Activated CD8-positive, alpha-beta memory T cell treated with anti-CD3 and anti-CD28 coated beads for 48 hours (primary cell): ENCODE measurements at regions not wholly inside any gene's neighbourhood (a gene's known extent, or its start where the extent isn't known, plus 50 kb on each side); places are given as distances from the start of the nearest gene placed in this dataset.
"Not testable (repeated sequence)": the region's sequence is repeated elsewhere in the genome, so short reads cannot be mapped to it uniquely, and the experiment has no call there.

Source experiments
- DNase-seq, 3 experiments: peaks; one replicate each; pipeline ENCODE4 v3.0.0-alpha.2; 2020; ENCODE audit warnings: low read depth in 2 of 3, low spot score in 2 of 3

GRCh38 chr1:56285554-56286402 is 293.6 kb downstream of the PLPP3 start:
- no peak for DNase-seq

DNA sequence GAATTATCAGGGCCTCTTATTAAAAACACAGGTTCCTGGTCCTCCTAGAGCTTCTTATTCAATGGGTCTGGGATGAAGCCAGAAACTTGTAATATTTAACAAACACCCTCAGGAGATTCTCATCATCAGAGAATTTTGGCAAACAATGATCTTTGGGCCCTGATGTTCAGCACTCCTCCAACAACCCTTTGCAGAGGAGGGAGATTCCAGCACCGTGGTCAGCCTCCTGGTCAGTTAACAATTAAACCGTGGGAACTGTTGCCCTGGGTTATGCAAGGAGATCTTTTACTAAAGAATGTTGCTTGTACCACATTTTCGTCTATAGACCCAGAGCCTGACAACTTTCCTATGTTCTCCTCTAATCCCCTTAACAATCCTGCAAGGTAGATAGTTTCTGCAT is 294.4 kb downstream of the PLPP3 start:
- no peak for DNase-seq

- no peak for DNase-seq
Measured at GRCh38 chr1:56278061-56278460, 301.3 kb downstream of the PLPP3 start.

- DNase-seq, result no peak
Measured at GRCh38 chr1:56268519-56269140, 310.7 kb downstream of the PLPP3 start.

- no peak for DNase-seq
Measured at GRCh38 chr1:56267611-56268010, 311.8 kb downstream of the PLPP3 start.

DNA sequence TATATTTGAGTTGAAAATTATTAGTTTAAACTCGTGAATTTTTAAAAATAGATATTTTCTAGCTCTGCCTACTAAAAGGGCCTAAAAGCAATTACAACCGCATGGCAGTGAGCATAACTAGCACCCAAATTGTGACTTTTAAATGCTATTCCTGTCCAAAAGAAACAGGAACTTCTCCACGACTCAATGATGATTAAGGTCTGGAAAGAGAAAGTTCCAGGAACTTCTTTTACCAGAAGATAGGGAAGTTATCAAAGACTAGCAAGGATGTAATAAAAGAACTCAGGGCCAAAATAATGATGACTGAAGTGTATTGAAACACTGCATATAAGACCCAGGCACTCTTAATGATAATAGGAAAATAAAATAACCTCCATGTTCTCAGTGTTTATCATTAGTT is 313.0 kb downstream of the PLPP3 start:
- DNase-seq, result no peak

- no peak for DNase-seq
Measured at GRCh38 chr1:56265216-56265615, 314.1 kb downstream of the PLPP3 start.

DNA sequence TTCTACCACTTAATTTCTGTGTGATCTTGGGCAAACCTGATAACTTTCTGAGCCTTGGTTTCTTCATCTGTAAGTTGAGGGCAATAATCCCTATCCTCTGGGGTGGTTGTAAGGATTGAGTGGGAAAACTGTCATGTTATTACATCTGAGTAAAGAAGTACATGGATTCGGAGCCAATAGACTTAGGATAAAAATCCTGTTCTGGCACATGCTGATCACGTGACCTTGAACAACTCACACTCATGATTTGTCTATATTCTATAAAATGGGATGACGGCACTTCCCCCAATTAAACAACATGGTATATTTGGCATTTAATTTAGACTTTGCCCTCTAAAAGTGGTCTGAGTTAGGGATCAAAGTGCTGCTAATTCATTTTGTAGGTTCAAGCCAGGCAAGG is 315.5 kb downstream of the PLPP3 start:
- DNase-seq, result no peak

- DNase-seq, result no peak
Measured at GRCh38 chr1:56258371-56258770, 321.0 kb downstream of the PLPP3 start.

GRCh38 chr1:56257726-56258125 is 321.6 kb downstream of the PLPP3 start:
- no peak for DNase-seq

DNA sequence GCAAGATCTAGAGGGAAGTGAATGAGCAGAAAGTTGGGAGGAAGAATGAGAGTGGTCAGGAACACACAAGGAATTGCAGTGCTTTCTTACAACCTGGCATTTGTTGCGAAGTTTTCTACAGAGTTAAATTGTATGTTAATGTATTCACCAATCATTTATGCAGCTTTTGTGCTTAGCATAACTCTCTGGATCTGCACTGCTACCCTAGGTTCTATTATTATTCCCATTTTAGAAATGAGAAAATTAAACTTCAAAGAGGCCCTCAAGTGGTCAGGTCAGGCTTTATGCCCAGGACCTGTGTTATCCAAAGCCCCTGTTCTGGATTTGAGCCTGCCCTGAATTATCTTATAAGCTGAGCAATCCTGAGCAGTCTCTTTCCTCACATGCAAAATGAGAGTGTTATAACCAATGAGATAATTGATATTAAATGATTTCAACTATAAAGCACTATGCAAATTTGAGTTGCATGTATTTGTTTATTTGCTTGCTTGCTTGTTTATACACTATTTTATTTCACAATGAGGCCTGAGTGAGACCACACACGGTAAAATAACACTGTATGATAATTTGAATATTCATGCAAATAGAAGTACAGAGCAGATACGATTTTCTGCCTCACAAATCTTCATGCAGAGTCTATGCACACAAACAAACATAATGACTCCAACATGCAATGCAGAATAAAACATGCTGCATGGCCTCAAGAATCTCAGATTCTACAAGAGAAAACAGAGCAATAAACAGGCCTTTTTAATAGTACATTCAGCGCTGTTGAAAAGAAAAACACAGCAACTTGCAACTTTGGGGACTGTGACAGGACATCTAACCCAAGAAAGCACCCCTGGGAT is 323.0 kb downstream of the PLPP3 start:
- DNase-seq, result no peak

DNA sequence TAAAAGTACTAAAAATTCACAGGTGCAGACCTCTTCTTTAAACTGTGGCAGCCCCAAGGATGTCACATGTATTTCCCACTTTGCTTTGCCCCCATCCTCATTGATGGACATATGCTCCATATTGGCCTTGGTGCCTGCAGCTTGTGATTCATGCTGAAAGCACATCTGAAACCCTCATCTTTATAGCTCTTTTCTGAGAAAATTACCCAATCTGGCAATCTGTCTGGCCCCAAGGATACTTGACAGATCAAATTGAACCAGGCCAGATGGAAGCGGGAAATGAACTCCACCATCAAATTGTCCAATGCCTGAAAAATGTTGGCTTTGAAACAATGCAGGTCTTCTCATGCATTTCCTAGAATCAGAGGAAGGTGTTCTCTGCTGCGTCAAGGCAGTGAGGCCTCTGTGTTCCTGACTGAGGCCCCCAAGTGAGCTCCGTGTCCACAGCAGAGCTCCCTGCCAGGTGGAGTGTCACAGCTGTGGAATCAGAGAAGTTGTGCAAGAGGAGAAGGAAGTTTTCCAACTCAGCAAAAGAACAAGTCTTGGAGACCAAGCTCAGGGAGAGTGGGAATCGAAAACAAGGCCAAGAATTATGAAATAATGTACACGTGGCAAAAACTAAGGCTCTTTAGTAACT is 323.7 kb downstream of the PLPP3 start:
- DNase-seq, result no peak

DNA sequence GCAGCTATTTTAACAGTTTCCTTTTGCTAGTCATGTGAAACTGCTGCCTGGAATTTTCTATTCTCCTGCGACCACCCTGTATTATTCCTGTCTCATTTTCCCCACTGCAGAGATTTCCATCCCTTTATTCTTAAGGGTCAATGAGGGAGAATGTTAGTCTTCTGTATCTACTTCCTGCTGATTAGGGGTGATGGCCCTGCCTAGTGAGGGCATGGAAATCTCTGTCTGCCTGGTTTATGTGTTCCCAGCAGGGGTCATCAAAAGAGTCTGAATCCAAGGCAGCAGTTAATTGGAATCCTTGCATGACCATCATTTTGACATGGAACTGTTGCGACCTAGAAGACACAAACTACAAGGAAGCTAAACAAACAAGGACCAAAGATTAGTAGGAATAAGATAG is 325.2 kb downstream of the PLPP3 start:
- no peak for DNase-seq

DNA sequence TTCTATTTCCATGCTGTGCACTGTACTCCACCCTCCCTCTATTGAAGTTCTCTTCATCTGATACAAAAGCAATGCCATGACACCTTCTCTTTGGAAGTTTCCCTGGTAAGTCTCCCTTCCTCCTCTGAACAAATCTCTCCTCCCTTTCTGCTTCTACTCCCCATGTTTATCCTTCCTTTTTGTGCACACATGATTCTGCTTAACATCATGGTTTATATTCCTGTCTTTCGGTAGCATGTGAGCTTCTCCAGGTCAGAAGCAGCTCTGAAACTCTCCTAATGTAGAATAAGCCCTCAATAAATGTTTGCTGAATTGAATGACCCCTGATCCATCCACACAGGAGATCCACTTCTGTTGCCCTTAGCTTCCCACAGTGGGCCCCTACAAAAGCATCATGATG is 328.6 kb downstream of the PLPP3 start:
- DNase-seq, result no peak

DNA sequence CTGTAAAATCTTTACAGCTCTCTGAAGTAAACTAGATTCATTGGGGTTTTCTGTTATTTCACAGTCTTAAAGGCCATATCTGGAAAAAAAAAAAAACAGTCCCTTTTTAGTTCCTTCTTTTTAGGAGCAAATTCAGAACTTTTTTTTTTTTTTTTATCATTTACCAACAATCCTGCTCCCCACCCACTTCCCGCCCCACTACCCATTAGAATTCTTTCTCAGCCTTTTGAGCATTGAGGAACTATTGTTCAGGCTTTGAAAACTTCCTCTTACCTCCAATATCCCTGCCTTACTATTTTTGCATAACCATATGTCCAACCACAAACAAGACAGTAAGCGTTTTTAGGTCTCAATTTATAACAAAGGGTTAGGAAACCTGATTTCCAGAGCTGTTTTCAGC is 330.1 kb downstream of the PLPP3 start:
- DNase-seq, result no peak

- no peak for DNase-seq
Measured at GRCh38 chr1:56248138-56248537, 331.2 kb downstream of the PLPP3 start.

GRCh38 chr1:56246726-56247125 is 332.6 kb downstream of the PLPP3 start:
- DNase-seq, result not testable (repeated sequence)

- DNase-seq, result no peak
Measured at GRCh38 chr1:56240400-56240799, 339.0 kb downstream of the PLPP3 start.

DNA sequence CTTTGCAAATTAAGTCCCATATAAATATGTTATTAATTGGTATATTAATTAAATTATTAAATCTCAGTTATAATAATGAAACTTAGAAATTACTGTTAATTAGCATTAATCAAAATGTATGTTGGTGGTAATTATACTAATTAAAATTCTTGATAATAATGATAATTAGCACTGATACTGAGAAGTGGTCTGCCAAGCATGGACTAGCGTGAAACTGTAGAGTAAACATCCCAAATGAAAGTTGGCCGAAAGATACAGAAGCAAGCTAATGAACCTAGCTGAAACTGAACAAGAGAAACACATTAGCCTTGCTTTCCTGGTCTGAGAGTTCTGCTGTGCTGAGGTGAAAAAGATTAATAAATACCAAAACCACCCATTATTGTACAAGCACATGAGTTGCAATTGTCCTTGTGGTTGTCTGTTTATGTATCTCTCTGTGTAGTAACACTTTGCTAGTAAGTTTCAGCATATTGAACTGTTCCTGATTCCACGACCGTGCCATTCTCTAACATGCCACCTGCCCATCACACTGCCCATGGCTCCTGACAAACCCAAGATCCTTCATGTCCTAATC is 341.8 kb downstream of the PLPP3 start:
- DNase-seq, result no peak

GRCh38 chr1:56236688-56237087 is 342.7 kb downstream of the PLPP3 start:
- no peak for DNase-seq

- no peak for DNase-seq
Measured at GRCh38 chr1:56235909-56236510, 343.4 kb downstream of the PLPP3 start.
